Duodenal mucosa (tissue), 2 donors: ENCODE measurements at regions not wholly inside any gene's neighbourhood (a gene's known extent, or its start where the extent isn't known, plus 50 kb on each side); places are given as distances from the start of the nearest gene placed in this dataset.
"Not testable (repeated sequence)": the region's sequence is repeated elsewhere in the genome, so short reads cannot be mapped to it uniquely, and the experiment has no call there.

Experiments used
- H3K27ac ChIP-seq: one replicate; pipeline ENCODE4 v1.7.0; 2013; ENCODE audit warnings: low read depth, low read length
- H3K27me3 ChIP-seq, 2 donors: one replicate each; pipeline ENCODE4 v1.7.0; 2013; ENCODE audit warnings: low read length in 2 of 2, control low read depth in 1 of 2; ENCODE audit not compliant: insufficient read depth in 2 of 2, control insufficient read depth in 1 of 2
- H3K36me3 ChIP-seq, 2 donors: one replicate each; pipeline ENCODE4 v1.7.0; 2013; ENCODE audit warnings: low read length in 2 of 2, control low read depth in 1 of 2; ENCODE audit not compliant: insufficient read depth in 2 of 2, control insufficient read depth in 1 of 2
- H3K4me1 ChIP-seq, 2 donors: one replicate each; pipeline ENCODE4 v1.7.0; 2013; ENCODE audit warnings: low read length in 2 of 2, control low read depth in 1 of 2; ENCODE audit not compliant: insufficient read depth in 2 of 2, control insufficient read depth in 1 of 2
- H3K4me3 ChIP-seq, 2 donors: one replicate each; pipeline ENCODE4 v1.7.0; 2013; ENCODE audit warnings: low read length in 2 of 2, low read depth in 1 of 2
- H3K9ac ChIP-seq, 2 donors: one replicate each; pipeline ENCODE4 v1.7.0; 2013; ENCODE audit warnings: low read length in 2 of 2, low read depth in 1 of 2
- H3K9me3 ChIP-seq, 2 donors: one replicate each; pipeline ENCODE4 v1.7.0; 2013; ENCODE audit warnings: low read length in 2 of 2, control low read depth in 1 of 2; ENCODE audit not compliant: control insufficient read depth in 1 of 2

DNA sequence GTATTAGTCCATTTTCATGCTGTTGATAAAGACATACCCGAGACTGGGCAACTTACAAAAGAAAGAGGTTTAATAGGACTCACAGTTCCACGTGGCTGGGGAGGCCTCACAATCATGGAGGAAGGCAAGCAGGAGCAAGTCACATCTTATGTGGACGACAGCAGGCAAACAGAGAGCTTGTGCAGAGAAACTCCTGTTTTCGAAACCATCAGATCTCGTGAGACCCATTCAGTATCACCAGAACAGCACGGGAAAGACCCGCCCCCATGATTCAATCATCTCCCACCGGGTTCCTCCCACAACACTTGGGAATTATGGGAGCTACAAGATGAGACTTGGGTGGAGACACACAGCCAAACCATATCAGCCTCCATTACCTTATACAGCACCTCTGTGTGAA, 278.9 kb upstream of the FGF13 start:
- not testable (repeated sequence) for H3K9me3 ChIP-seq, H3K4me3 ChIP-seq, H3K4me1 ChIP-seq, H3K27ac ChIP-seq, H3K9ac ChIP-seq, H3K27me3 ChIP-seq, H3K36me3 ChIP-seq

- Histone ChIP-seq H3K27me3 (no peaks in the 10 kb centered on the region), H3K9me3 (no peaks in the 10 kb centered on the region), H3K9ac (no peak overlapping the region)
Measured at GRCh38 chrX:138986866-138987265, 275.3 kb upstream of the FGF13 start.

DNA sequence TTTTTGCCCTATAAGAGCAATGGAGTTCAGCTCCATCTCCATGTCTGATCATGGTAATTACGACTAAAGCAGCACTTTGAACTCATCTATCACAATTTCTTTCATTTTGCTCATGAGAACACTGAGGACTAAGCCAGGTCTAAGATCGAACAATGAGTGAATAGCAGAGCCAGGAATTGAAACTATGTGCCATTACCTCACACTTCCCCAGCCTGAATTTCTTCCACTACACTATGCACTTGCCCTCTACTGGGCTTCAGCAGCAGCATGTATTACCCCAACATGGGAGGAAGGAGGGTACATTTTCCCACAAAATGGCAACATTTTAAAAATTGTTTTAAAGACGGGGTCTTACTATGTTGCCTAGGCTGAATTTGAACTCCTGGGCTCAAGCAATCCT, 274.7 kb upstream of the FGF13 start:
- H3K4me3 ChIP-seq: no peak overlapping the region
- no peaks in the 10 kb centered on the region for H3K4me1 ChIP-seq
- H3K27me3 ChIP-seq: no peaks in the 10 kb centered on the region
- no peaks in the 10 kb centered on the region for H3K9me3 ChIP-seq
- H3K27ac ChIP-seq: no peak overlapping the region
- no peak overlapping the region for H3K9ac ChIP-seq
- H3K36me3 ChIP-seq: no peaks in the 10 kb centered on the region

More at GRCh38 chrX:138986866-138987265, 275.3 kb upstream of the FGF13 start:
- H3K4me3 ChIP-seq: no peak overlapping the region
- no peaks in the 10 kb centered on the region for H3K4me1 ChIP-seq
- no peak overlapping the region for H3K27ac ChIP-seq
- no peaks in the 10 kb centered on the region for H3K36me3 ChIP-seq

GRCh38 chrX:138982365-138982764, 270.8 kb upstream of the FGF13 start:
- no peaks in the 10 kb centered on the region for H3K4me1 ChIP-seq
- no peak overlapping the region for H3K27ac ChIP-seq
- H3K36me3 ChIP-seq: no peaks in the 10 kb centered on the region
- H3K9ac ChIP-seq: no peak overlapping the region
- no peaks in the 10 kb centered on the region for H3K9me3 ChIP-seq
- no peak overlapping the region for H3K4me3 ChIP-seq
- no peaks in the 10 kb centered on the region for H3K27me3 ChIP-seq

- Histone ChIP-seq H3K27ac (no peak overlapping the region), H3K36me3 (no peaks in the 10 kb centered on the region), H3K4me1 (no peaks in the 10 kb centered on the region), H3K9me3 (no peaks in the 10 kb centered on the region), H3K9ac (no peak overlapping the region), H3K27me3 (no peaks in the 10 kb centered on the region), H3K4me3 (no peak overlapping the region)
Measured at GRCh38 chrX:138964501-138964900, 253.0 kb upstream of the FGF13 start.

- H3K4me3 ChIP-seq, H3K36me3 ChIP-seq, H3K9ac ChIP-seq, H3K9me3 ChIP-seq, H3K4me1 ChIP-seq, H3K27ac ChIP-seq, H3K27me3 ChIP-seq: not testable (repeated sequence)
Measured at GRCh38 chrX:138962419-138962818, 250.9 kb upstream of the FGF13 start.

- H3K4me1 ChIP-seq: no peaks in the 10 kb centered on the region
- H3K9ac ChIP-seq: no peak overlapping the region
- H3K27ac ChIP-seq: no peak overlapping the region
- no peaks in the 10 kb centered on the region for H3K9me3 ChIP-seq
- no peaks in the 10 kb centered on the region for H3K36me3 ChIP-seq
- H3K27me3 ChIP-seq: no peaks in the 10 kb centered on the region
- H3K4me3 ChIP-seq: no peak overlapping the region
Measured at GRCh38 chrX:138954976-138955375, 243.5 kb upstream of the FGF13 start.

DNA sequence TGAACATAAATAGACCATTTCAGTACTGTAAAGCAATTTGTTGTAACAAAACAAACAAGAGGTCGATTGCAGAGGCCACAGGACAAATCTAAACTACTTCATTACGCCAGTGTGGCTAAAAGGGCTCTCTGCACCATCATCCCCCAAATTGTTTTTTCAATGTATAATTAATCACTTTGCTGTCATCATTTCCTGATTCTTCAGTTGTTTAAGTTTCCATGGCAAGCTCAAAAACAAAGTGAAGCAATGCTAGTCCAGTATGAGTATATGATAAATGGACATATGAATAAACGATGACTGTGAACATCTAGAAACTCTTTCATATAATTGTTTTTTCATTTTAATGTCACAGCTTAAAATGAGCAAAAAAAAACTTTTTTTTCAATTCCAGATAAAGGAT, 235.4 kb upstream of the FGF13 start:
- no peak overlapping the region for H3K9ac ChIP-seq
- H3K27me3 ChIP-seq: no peaks in the 10 kb centered on the region
- H3K9me3 ChIP-seq: no peaks in the 10 kb centered on the region
- H3K27ac ChIP-seq: no peak overlapping the region
- no peaks in the 10 kb centered on the region for H3K4me1 ChIP-seq
- no peak overlapping the region for H3K4me3 ChIP-seq
- no peaks in the 10 kb centered on the region for H3K36me3 ChIP-seq

DNA sequence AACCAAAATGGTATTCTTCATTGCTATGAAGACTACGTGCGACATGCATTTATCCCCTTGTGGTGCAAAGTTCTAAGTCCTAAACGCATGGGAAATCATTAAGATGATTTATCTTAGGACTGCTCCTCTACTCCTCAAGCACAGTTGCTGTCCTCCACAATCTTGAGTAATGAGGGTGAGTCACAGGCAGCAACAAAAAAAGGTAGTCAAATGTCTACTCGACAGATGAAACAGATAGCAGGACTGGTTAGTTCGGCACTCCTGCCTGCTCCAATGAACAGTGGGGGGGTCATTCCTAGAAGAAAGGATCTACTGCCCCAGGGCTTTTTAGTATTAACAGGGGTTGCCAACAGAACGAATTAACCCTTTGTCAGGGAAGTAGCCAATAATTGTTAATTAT, 233.7 kb upstream of the FGF13 start:
- Histone ChIP-seq H3K27me3 (no peaks in the 10 kb centered on the region), H3K4me3 (no peak overlapping the region), H3K9me3 (no peaks in the 10 kb centered on the region), H3K9ac (no peak overlapping the region), H3K27ac (no peak overlapping the region), H3K4me1 (no peaks in the 10 kb centered on the region), H3K36me3 (no peaks in the 10 kb centered on the region)

DNA sequence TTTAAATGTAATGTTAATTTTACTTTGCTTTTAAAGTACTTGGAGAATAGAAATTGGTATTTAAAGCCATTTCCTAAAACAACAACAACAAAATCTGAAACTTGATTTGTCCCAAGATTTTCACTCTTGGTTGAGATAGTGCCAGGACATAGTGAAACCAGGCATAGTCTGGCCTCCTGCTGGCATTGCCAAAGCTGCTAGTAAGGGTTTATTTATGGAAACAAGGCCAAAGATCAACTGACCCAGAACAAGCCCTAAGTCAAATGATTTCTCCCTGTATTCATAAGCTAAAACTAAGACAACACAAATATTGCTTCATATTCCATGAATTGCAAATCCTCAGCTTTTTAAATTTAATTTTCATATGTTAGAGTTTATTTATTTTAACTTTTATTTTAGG, 227.5 kb upstream of the FGF13 start:
- Histone ChIP-seq H3K36me3 (no peaks in the 10 kb centered on the region), H3K27me3 (no peaks in the 10 kb centered on the region), H3K4me3 (no peak overlapping the region), H3K4me1 (no peaks in the 10 kb centered on the region), H3K27ac (no peak overlapping the region), H3K9me3 (no peaks in the 10 kb centered on the region), H3K9ac (no peak overlapping the region)

DNA sequence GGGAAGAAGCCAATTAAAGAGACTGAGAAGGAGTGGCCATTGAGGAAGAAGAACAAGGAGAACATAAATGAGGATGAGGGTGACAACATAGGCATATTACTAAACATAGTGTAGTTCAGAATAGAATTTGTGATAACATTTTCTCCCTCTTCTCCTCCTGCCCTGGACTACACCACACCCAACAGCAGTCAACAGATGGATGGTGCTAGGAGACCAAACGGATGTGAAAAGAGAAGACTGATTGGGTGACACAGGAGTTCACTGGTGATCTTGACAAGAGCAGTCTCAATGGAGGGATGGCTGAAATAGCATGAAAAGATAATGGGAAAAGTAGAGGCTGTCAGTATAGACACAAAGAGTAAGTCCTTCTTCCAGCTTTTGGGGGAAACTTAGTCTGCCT, 226.5 kb upstream of the FGF13 start:
- H3K4me1 ChIP-seq: no peaks in the 10 kb centered on the region
- no peak overlapping the region for H3K27ac ChIP-seq
- no peak overlapping the region for H3K4me3 ChIP-seq
- H3K36me3 ChIP-seq: no peaks in the 10 kb centered on the region
- H3K9me3 ChIP-seq: no peaks in the 10 kb centered on the region
- no peaks in the 10 kb centered on the region for H3K27me3 ChIP-seq
- H3K9ac ChIP-seq: no peak overlapping the region
